Thoracic aorta (tissue), 2 donors: ENCODE measurements at regions not wholly inside any gene's neighbourhood (a gene's known extent, or its start where the extent isn't known, plus 50 kb on each side); places are given as distances from the start of the nearest gene placed in this dataset.

Experiments
- ATAC-seq: fragments of 150-250 bp; one replicate; pipeline ENCODE4 v1.8.0; 2017; ENCODE audit warnings: low read depth; ENCODE audit not compliant: insufficient number of reproducible peaks, low FRiP score
- DNase-seq: peaks from one replicate; pipeline ENCODE4 v3.0.0-alpha.2; 2020; ENCODE audit warnings: low spot score
- H3K27ac ChIP-seq, 2 donors: fragments of 200-600 bp; sonication (generic); 1 replicate in 1 of 2; 2 replicates in 1 of 2; pipeline ENCODE4 v1.5.1; 2016; ENCODE audit warnings: mild to moderate bottlenecking in 2 of 2, moderate library complexity in 2 of 2
- H3K27me3 ChIP-seq: fragments of 200-600 bp; sonication (generic); replicated peaks from 2 replicates; pipeline ENCODE4 v1.6.0; 2016; ENCODE audit warnings: mild to moderate bottlenecking; ENCODE audit not compliant: insufficient read depth
- H3K36me3 ChIP-seq: fragments of 200-600 bp; sonication (generic); one replicate; pipeline ENCODE4 v1.5.1; 2016
- H3K4me1 ChIP-seq, 2 donors: fragments of 200-600 bp; sonication (generic); 1 replicate in 1 of 2; 2 replicates in 1 of 2; pipeline versions ENCODE4 v1.5.1 to v1.6.0; 2016; ENCODE audit warnings: low read depth in 2 of 2, mild to moderate bottlenecking in 1 of 2; ENCODE audit not compliant: control insufficient read depth in 1 of 2
- H3K4me3 ChIP-seq: fragments of 200-600 bp; sonication (generic); 2 replicates; pipeline ENCODE4 v1.5.1; 2016; ENCODE audit warnings: mild to moderate bottlenecking
- H3K9me3 ChIP-seq: fragments of 200-600 bp; sonication (generic); 2 replicates; pipeline ENCODE4 v1.5.1; 2016
- CTCF ChIP-seq: fragments of 200-600 bp; sonication (generic); IDR thresholded peaks from one replicate; pipeline ENCODE4 v1.5.1; 2019; ENCODE audit warnings: antibody characterized with exemption

- Histone ChIP-seq H3K9me3 (no peaks in the 10 kb centered on the region), H3K4me3 (no peak overlapping the region), H3K36me3 (no peaks in the 10 kb centered on the region), H3K27ac (no peak overlapping the region), H3K4me1 (no peaks in the 10 kb centered on the region), H3K27me3 (no peaks in the 10 kb centered on the region)
- no peak for TF ChIP-seq CTCF
- ATAC-seq (no peak), DNase-seq (no peak)
Measured at GRCh38 chr16:48810436-48810802, 200.4 kb upstream of the N4BP1 start.

GRCh38 chr16:48790151-48790550 is 180.2 kb upstream of the N4BP1 start:
- Histone ChIP-seq H3K27ac (no peak overlapping the region), H3K9me3 (no peaks in the 10 kb centered on the region), H3K27me3 (no peaks in the 10 kb centered on the region), H3K36me3 (no peaks in the 10 kb centered on the region), H3K4me1 (no peaks in the 10 kb centered on the region), H3K4me3 (no peak overlapping the region)
- DNase-seq (no peak), ATAC-seq (no peak)
- TF ChIP-seq CTCF: no peak

GRCh38 chr16:48788475-48788874 is 178.5 kb upstream of the N4BP1 start:
- H3K27ac ChIP-seq: no peak overlapping the region
- H3K36me3 ChIP-seq: no peaks in the 10 kb centered on the region
- no peaks in the 10 kb centered on the region for H3K9me3 ChIP-seq
- no peaks in the 10 kb centered on the region for H3K27me3 ChIP-seq
- no peak overlapping the region for H3K4me3 ChIP-seq
- ATAC-seq (no peak), DNase-seq (no peak)
- no peaks in the 10 kb centered on the region for H3K4me1 ChIP-seq
- TF ChIP-seq CTCF: no peak

GRCh38 chr16:48745541-48745940 is 135.6 kb upstream of the N4BP1 start:
- Histone ChIP-seq H3K27ac (no peak overlapping the region), H3K27me3 (no peaks in the 10 kb centered on the region), H3K4me3 (no peak overlapping the region), H3K4me1 (no peaks in the 10 kb centered on the region), H3K9me3 (no peaks in the 10 kb centered on the region), H3K36me3 (no peaks in the 10 kb centered on the region)
- DNase-seq (no peak), ATAC-seq (no peak)
- no peak for TF ChIP-seq CTCF

- no peaks in the 10 kb centered on the region for H3K4me1 ChIP-seq
- H3K36me3 ChIP-seq: no peaks in the 10 kb centered on the region
- DNase-seq (no peak), ATAC-seq (no peak)
- TF ChIP-seq CTCF: no peak
- no peaks in the 10 kb centered on the region for H3K27me3 ChIP-seq
- H3K27ac ChIP-seq: no peak overlapping the region
- no peak overlapping the region for H3K4me3 ChIP-seq
- H3K9me3 ChIP-seq: no peaks in the 10 kb centered on the region
Measured at GRCh38 chr16:48740964-48741363, 131.0 kb upstream of the N4BP1 start.
